B cell (primary cell): ENCODE measurements at regions not wholly inside any gene's neighbourhood (a gene's known extent, or its start where the extent isn't known, plus 50 kb on each side); places are given as distances from the start of the nearest gene placed in this dataset.

Source experiments
- EZH2 ChIP-seq: IDR thresholded peaks from 2 replicates; pipeline ENCODE4 v1.6.1; 2012; ENCODE audit warnings: borderline replicate concordance, low read depth, mild to moderate bottlenecking, moderate library complexity, low read length; ENCODE audit not compliant: insufficient read depth, poor library complexity, severe bottlenecking
- TF ChIP-seq, protein P1 (sequence below): fragments of 200-600 bp; IDR thresholded peaks from one replicate; pipeline ENCODE4 v1.8.0; 2022; ENCODE audit warnings: antibody characterized with exemption, mild to moderate bottlenecking

DNA sequence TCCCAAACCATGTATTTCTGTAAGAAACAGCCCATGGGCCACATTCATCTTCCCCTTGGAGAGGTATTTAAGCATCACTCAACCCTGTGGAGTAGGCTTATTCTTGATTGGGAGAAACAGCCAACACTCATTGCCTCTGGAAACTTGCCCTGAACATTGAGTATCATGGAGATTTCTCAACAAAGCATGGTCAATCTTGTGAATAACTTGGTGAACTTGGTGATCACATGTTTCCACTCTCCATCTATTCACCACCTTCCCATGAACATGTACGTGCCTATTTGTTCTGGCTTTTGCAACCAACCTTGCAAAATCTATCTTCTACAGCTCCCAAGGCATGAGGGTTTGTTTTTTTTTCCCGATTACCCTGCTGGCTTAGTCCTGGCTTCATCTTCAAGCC lies 163.2 kb downstream of the PAH start:
- TF ChIP-seq, protein P1, sequence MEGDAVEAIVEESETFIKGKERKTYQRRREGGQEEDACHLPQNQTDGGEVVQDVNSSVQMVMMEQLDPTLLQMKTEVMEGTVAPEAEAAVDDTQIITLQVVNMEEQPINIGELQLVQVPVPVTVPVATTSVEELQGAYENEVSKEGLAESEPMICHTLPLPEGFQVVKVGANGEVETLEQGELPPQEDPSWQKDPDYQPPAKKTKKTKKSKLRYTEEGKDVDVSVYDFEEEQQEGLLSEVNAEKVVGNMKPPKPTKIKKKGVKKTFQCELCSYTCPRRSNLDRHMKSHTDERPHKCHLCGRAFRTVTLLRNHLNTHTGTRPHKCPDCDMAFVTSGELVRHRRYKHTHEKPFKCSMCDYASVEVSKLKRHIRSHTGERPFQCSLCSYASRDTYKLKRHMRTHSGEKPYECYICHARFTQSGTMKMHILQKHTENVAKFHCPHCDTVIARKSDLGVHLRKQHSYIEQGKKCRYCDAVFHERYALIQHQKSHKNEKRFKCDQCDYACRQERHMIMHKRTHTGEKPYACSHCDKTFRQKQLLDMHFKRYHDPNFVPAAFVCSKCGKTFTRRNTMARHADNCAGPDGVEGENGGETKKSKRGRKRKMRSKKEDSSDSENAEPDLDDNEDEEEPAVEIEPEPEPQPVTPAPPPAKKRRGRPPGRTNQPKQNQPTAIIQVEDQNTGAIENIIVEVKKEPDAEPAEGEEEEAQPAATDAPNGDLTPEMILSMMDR: no peak
- TF ChIP-seq EZH2: no peak
